DOHH2 (cell line): ENCODE measurements at regions not wholly inside any gene's neighbourhood (a gene's known extent, or its start where the extent isn't known, plus 50 kb on each side); places are given as distances from the start of the nearest gene placed in this dataset.

Source experiments
- EZH2phosphoT487 ChIP-seq: fragments of 200-600 bp; sonication (generic); IDR thresholded peaks from 2 replicates; pipeline ENCODE4 v1.6.1; 2017; ENCODE audit warnings: borderline replicate concordance, mild to moderate bottlenecking, antibody characterized with exemption, low read length, moderate library complexity, mixed read lengths
- TF ChIP-seq, protein P1 (sequence below): fragments of 200-600 bp; sonication (generic); IDR thresholded peaks from one replicate; pipeline ENCODE4 v1.5.1; 2014; ENCODE audit warnings: antibody characterized with exemption, mild to moderate bottlenecking, low read depth, low read length; ENCODE audit not compliant: poor library complexity, severe bottlenecking

GRCh38 chr5:98365126-98365525 is 408.3 kb upstream of the RGMB start:
- TF ChIP-seq, protein P1, sequence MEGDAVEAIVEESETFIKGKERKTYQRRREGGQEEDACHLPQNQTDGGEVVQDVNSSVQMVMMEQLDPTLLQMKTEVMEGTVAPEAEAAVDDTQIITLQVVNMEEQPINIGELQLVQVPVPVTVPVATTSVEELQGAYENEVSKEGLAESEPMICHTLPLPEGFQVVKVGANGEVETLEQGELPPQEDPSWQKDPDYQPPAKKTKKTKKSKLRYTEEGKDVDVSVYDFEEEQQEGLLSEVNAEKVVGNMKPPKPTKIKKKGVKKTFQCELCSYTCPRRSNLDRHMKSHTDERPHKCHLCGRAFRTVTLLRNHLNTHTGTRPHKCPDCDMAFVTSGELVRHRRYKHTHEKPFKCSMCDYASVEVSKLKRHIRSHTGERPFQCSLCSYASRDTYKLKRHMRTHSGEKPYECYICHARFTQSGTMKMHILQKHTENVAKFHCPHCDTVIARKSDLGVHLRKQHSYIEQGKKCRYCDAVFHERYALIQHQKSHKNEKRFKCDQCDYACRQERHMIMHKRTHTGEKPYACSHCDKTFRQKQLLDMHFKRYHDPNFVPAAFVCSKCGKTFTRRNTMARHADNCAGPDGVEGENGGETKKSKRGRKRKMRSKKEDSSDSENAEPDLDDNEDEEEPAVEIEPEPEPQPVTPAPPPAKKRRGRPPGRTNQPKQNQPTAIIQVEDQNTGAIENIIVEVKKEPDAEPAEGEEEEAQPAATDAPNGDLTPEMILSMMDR = no peak
- TF ChIP-seq EZH2phosphoT487 = no peak
